Brain microvascular endothelial cell (primary cell): ENCODE measurements at regions not wholly inside any gene's neighbourhood (a gene's known extent, or its start where the extent isn't known, plus 50 kb on each side); places are given as distances from the start of the nearest gene placed in this dataset.

ENCODE experiments used
- DNase-seq: peaks from one replicate; pipeline ENCODE4 v3.0.0-alpha.2; 2020
- H3K27ac ChIP-seq: fragments of 250-450 bp; sonication (Bioruptor Pico); 2 replicates; pipeline ENCODE4 v1.5.1; 2020; ENCODE audit warnings: mild to moderate bottlenecking, moderate library complexity
- H3K27me3 ChIP-seq: fragments of 250-450 bp; sonication (Bioruptor Pico); replicated peaks from 2 replicates; pipeline ENCODE4 v1.5.1; 2020; ENCODE audit warnings: mild to moderate bottlenecking
- H3K36me3 ChIP-seq: fragments of 250-450 bp; sonication (Bioruptor Pico); replicated peaks from 2 replicates; pipeline ENCODE4 v1.5.1; 2020; ENCODE audit warnings: mild to moderate bottlenecking
- H3K4me3 ChIP-seq: 2 replicates; pipeline ENCODE4 v1.5.1; 2011; ENCODE audit warnings: low read depth, mild to moderate bottlenecking, control low read depth, low read length, moderate library complexity
- CTCF ChIP-seq: IDR thresholded peaks from 2 replicates; pipeline ENCODE4 v1.5.1; 2011; ENCODE audit warnings: low read depth, mild to moderate bottlenecking, moderate library complexity, low read length, control low read depth, inconsistent platforms; ENCODE audit errors: missing control alignments
- in situ Hi-C: cut with HindIII; loops from 2 replicates; pipeline ENCODE4 v1.10.0; 2017; ENCODE audit warnings: low sequenced_read_pairs, low pct_ligation_motif_present

- no peak overlapping the region for H3K27ac ChIP-seq
- no peaks in the 10 kb centered on the region for H3K36me3 ChIP-seq
- in situ Hi-C loops = no loop called here
- H3K27me3 ChIP-seq = no peaks in the 10 kb centered on the region
- H3K4me3 ChIP-seq = no peak overlapping the region
- no peak for DNase-seq
- TF ChIP-seq CTCF = no peak
Measured at GRCh38 chr4:147335183-147335582, 145.7 kb upstream of the EDNRA start.

- peak overlapping the region; percentile 31 for H3K27ac ChIP-seq
- no peak for DNase-seq
- in situ Hi-C loops = no loop called here
Measured at GRCh38 chr4:147336252-147336651, 144.6 kb upstream of the EDNRA start.

GRCh38 chr4:147339100-147339499, 141.8 kb upstream of the EDNRA start:
- in situ Hi-C loops = no loop called here
- Histone ChIP-seq H3K27me3 (no peaks in the 10 kb centered on the region), H3K27ac (no peak overlapping the region), H3K4me3 (no peak overlapping the region), H3K36me3 (no peaks in the 10 kb centered on the region)
- no peak for DNase-seq
- TF ChIP-seq CTCF = no peak

More at GRCh38 chr4:147336252-147336651, 144.6 kb upstream of the EDNRA start:
- Histone ChIP-seq H3K36me3 (no peaks in the 10 kb centered on the region), H3K4me3 (no peak overlapping the region), H3K27me3 (no peaks in the 10 kb centered on the region)
- TF ChIP-seq CTCF = no peak

GRCh38 chr4:147340111-147340510, 140.8 kb upstream of the EDNRA start:
- Histone ChIP-seq H3K36me3 (no peaks in the 10 kb centered on the region), H3K4me3 (no peak overlapping the region), H3K27me3 (no peaks in the 10 kb centered on the region), H3K27ac (peak overlapping the region; percentile 66)
- TF ChIP-seq CTCF = no peak
- in situ Hi-C loops = no loop called here
- peak; percentile 81 for DNase-seq

- TF ChIP-seq CTCF = no peak
- Histone ChIP-seq H3K4me3 (no peak overlapping the region), H3K27ac (peak overlapping the region; percentile 66), H3K27me3 (no peaks in the 10 kb centered on the region), H3K36me3 (no peaks in the 10 kb centered on the region)
- in situ Hi-C loops = no loop called here
- no peak for DNase-seq
Measured at GRCh38 chr4:147340591-147341120, 140.2 kb upstream of the EDNRA start.

- Histone ChIP-seq H3K36me3 (no peaks in the 10 kb centered on the region), H3K27me3 (no peaks in the 10 kb centered on the region), H3K27ac (no peak overlapping the region), H3K4me3 (no peak overlapping the region)
- in situ Hi-C loops = no loop called here
- no peak for TF ChIP-seq CTCF
- DNase-seq = no peak
Measured at GRCh38 chr4:147343692-147344091, 137.2 kb upstream of the EDNRA start.
